ENCODE measurements at regions not wholly inside any gene's neighbourhood (a gene's known extent, or its start where the extent isn't known, plus 50 kb on each side); places are given as distances from the start of the nearest gene placed in this dataset.

DNA sequence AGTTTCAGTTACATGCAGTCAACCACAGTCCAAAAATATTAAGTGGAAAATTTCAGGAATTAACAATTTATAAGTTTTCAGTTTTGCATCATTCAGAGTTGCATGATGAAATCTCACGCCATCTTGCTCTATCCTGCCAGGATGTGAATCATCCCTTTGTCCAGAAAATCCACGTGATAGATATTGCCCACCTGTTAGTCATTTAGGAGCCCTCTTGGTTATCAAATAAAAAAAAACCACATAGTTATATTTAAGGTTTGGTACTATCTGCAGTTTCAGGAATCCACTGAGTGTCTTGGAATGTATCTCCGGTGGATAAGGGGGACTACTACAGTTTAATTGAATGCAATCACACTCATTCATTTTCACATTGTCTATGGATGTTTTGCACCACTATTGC is 1249.0 kb upstream of the CITED2 start:
- DNase-seq (ENCODE audit: low read depth, low spot score), result no peak
- TF ChIP-seq, protein P1, sequence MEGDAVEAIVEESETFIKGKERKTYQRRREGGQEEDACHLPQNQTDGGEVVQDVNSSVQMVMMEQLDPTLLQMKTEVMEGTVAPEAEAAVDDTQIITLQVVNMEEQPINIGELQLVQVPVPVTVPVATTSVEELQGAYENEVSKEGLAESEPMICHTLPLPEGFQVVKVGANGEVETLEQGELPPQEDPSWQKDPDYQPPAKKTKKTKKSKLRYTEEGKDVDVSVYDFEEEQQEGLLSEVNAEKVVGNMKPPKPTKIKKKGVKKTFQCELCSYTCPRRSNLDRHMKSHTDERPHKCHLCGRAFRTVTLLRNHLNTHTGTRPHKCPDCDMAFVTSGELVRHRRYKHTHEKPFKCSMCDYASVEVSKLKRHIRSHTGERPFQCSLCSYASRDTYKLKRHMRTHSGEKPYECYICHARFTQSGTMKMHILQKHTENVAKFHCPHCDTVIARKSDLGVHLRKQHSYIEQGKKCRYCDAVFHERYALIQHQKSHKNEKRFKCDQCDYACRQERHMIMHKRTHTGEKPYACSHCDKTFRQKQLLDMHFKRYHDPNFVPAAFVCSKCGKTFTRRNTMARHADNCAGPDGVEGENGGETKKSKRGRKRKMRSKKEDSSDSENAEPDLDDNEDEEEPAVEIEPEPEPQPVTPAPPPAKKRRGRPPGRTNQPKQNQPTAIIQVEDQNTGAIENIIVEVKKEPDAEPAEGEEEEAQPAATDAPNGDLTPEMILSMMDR (conservative IDR thresholded peaks at IDR 0.05), result no peak
- no peak overlapping the region for H3K27ac Mint-ChIP-seq (ENCODE audit: unreplicated experiment)
- H3K9me3 Mint-ChIP-seq, result peaks cover 14% of the 10 kb centered on the region
- no peaks in the 10 kb centered on the region for H3K27me3 Mint-ChIP-seq (ENCODE audit: low read depth)
- no peak overlapping the region for H3K4me3 Mint-ChIP-seq
- H3K36me3 Mint-ChIP-seq (ENCODE audit: low read depth), result peaks cover 19% of the 10 kb centered on the region
- no peaks in the 10 kb centered on the region for H3K4me1 Mint-ChIP-seq

DNA sequence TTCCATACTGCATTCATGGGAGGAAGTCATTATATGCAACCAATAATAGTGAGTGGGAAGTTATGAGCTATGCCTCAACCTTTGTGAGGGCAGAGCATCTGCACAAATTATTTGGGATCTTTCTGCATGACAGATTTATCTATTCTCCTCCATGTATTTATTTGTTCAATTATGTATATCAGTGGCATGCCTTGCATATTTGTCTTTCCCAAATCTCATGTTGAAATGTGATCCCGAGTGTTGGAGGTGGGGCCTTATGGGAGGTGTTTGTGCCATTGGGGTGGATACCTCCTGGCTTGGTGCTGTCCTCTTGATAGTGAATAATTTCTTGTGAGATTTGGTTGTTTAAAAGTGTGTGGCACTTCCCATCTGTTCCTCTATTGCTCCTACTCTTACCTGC is 1246.0 kb upstream of the CITED2 start:
- H3K27ac Mint-ChIP-seq (ENCODE audit: unreplicated experiment), result no peak overlapping the region
- TF ChIP-seq, protein P1 (conservative IDR thresholded peaks at IDR 0.05), result no peak
- no peaks in the 10 kb centered on the region for H3K4me1 Mint-ChIP-seq
- no peak overlapping the region for H3K4me3 Mint-ChIP-seq
- H3K27me3 Mint-ChIP-seq (ENCODE audit: low read depth), result no peaks in the 10 kb centered on the region
- DNase-seq (ENCODE audit: low read depth, low spot score), result no peak
- H3K9me3 Mint-ChIP-seq, result peaks cover 4% of the 10 kb centered on the region
- peaks cover 3% of the 10 kb centered on the region for H3K36me3 Mint-ChIP-seq (ENCODE audit: low read depth)

DNA sequence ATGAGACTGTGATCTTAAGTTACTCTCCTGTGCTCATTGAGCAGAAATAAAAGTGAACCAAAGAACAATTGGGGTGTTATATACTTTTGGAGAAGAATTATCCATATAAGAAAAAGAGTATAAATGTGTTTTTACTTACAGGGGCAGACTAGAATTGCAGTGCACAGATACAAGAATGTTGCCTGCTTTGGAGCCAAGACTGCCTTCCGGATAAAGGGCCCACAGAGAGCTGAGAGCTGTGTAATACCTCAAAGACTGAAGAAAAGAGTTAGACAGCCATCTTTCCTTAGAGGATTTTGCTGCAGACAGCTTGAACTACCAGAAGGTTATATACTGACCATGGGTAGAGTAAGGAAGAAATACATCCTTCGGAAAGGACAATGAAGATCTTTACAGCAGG is 1235.5 kb upstream of the CITED2 start:
- Mint-ChIP-seq H3K27me3 (ENCODE audit: low read depth) (no peaks in the 10 kb centered on the region), H3K4me3 (no peak overlapping the region), H3K36me3 (ENCODE audit: low read depth) (no peaks in the 10 kb centered on the region), H3K27ac (ENCODE audit: unreplicated experiment) (peak overlapping the region; percentile 75), H3K9me3 (no peaks in the 10 kb centered on the region), H3K4me1 (peaks cover 18% of the 10 kb centered on the region)
- TF ChIP-seq, protein P1 (conservative IDR thresholded peaks at IDR 0.05), result no peak
- no peak for DNase-seq (ENCODE audit: low read depth, low spot score)

DNA sequence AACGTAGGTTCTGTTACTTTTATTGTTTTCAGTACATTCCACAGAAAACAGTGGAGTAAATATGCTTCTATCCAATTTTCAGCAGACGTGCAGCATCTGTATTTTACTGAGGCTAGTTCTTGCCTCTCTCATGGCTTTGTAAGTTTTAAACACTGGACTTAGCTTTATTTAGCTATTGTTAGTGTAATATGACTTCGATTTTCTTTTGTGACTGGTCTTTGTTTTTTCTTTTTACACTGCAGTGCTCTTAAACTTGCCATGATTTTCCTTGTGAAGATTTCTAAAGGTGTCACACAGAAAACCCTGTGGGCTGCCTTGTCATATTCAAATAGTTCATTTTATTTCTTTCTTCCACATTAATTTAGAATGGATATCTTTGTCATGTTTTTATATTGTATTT is 1234.9 kb upstream of the CITED2 start:
- no peak overlapping the region for H3K4me3 Mint-ChIP-seq
- DNase-seq (ENCODE audit: low read depth, low spot score), result no peak
- H3K9me3 Mint-ChIP-seq, result no peaks in the 10 kb centered on the region
- TF ChIP-seq, protein P1 (conservative IDR thresholded peaks at IDR 0.05), result no peak
- peaks cover 18% of the 10 kb centered on the region for H3K4me1 Mint-ChIP-seq
- no peaks in the 10 kb centered on the region for H3K36me3 Mint-ChIP-seq (ENCODE audit: low read depth)
- no peak overlapping the region for H3K27ac Mint-ChIP-seq (ENCODE audit: unreplicated experiment)
- H3K27me3 Mint-ChIP-seq (ENCODE audit: low read depth), result no peaks in the 10 kb centered on the region

DNA sequence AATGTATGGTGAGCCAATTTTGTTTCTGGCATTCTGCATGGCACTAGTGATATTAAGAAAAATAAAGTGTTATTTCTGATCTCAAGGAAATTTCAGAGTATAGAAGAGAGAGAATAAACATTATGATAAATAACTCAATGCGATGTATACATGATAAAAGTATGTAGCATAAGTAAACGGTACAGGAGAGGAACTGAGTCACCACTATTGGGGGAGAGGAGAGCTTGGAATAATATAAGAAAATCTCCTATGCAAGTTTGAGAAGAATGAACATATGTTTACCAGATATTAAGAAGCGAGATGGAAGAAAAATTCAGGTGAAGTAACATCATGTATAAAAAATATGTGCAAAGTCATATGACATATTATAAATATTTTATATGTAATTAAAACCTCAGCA is 1230.3 kb upstream of the CITED2 start:
- H3K9me3 Mint-ChIP-seq, result peaks cover 3% of the 10 kb centered on the region
- H3K4me3 Mint-ChIP-seq, result no peak overlapping the region
- peaks cover 17% of the 10 kb centered on the region for H3K4me1 Mint-ChIP-seq
- H3K27ac Mint-ChIP-seq (ENCODE audit: unreplicated experiment), result no peak overlapping the region
- H3K36me3 Mint-ChIP-seq (ENCODE audit: low read depth), result no peaks in the 10 kb centered on the region
- no peaks in the 10 kb centered on the region for H3K27me3 Mint-ChIP-seq (ENCODE audit: low read depth)
- DNase-seq (ENCODE audit: low read depth, low spot score), result no peak
- TF ChIP-seq, protein P1 (conservative IDR thresholded peaks at IDR 0.05), result no peak

All from neural crest cell (in vitro differentiated cells).